ELF-1 (cell line): ENCODE measurements at regions not wholly inside any gene's neighbourhood (a gene's known extent, or its start where the extent isn't known, plus 50 kb on each side); places are given as distances from the start of the nearest gene placed in this dataset.
"Not testable (repeated sequence)": the region's sequence is repeated elsewhere in the genome, so short reads cannot be mapped to it uniquely, and the experiment has no call there.

Source experiments
- DNase-seq: peaks from one replicate; pipeline ENCODE4 v3.0.0-alpha.2; 2016; ENCODE audit warnings: low read depth, low spot score

DNA sequence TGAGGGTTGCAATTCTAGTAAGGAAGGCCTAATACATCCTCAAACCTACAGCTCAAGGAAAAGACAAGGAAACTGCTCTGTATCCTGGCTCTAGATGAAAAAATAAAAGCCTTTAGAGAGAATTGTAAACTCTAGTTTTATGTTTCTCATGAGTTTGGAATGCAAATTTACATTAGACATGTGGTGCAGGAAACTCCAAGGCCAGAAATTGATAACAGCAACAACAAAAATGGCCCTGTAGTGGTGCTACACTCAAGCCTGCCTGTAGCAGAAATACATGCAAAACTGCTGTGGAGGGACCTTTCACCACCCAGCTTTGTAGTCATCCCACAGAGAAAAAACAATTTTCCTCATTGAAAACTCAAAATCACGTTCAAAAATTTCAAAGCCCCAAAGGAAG, 546.7 kb upstream of the LRRN3 start:
- no peak for DNase-seq

DNA sequence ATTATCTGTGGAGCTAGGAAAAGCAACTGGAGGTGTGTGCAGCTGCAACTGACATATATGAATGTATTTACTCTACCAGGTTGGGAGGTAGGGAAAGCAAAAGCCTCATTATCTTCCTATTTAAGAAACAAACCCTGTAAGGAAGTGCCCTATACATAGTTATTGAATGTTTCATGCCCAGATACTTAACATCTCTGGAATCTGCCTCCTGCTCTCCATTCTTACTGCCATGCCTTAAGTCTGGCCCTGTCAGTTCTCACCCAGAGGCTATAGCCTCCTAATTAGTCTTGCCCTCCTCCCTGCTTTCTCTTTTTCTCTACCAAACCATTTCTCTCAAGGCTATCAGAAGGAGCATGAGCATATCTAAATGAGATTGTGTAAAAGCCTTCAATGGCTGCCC, 542.6 kb upstream of the LRRN3 start:
- DNase-seq = no peak

DNA sequence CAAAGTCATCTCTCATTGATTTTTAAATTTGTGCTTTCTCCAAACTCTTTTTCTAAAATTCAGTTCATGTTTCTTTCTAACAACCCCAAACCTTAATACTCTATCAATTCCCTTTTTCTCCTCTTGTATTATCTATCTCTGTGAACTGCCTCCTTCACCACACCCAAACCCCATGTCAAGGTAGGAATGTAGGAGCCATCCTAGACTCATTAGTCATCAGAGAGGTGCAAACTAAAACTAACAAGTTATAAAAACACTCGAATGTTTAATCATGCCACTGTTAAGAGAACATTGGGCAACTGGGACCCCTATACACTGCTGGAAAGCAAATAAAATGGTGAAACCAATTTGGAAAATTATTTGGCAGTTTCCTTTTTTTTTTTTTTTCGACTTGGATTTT, 533.8 kb upstream of the LRRN3 start:
- no peak for DNase-seq

DNA sequence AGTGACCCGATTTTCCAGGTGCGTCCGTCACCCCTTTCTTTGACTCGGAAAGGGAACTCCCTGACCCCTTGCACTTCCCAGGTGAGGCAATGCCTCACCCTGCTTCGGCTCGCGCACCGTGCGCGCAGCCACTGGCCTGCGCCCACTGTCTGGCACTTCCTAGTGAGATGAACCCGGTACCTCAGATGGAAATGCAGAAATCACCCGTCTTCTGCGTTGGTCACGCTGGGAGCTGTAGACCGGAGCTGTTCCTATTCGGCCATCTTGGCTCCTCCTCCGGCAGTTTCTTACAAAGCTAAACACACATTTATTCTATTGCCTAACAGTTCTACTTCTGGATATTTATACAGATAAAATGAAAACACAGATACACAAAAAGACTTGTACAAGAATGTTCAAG, 527.6 kb upstream of the LRRN3 start:
- not testable (repeated sequence) for DNase-seq

DNA sequence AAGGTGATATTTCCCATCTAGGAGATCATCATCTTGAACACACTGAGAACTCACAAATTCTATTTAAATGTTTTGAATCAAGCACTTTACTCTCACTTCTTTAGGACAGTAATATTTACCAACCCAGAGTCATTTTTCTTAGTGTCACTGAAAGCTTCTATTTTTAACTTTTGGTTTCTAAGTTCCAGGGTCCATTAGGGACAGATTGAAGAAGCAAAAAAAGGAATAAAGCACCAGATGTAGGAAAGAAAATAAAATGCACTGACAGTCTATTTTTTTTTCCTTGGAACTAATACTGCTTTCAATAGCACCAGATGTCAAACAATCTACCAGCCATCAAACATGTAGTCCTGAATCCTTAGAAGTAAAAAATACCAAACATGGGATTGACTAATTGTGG, 526.7 kb upstream of the LRRN3 start:
- DNase-seq = no peak

DNA sequence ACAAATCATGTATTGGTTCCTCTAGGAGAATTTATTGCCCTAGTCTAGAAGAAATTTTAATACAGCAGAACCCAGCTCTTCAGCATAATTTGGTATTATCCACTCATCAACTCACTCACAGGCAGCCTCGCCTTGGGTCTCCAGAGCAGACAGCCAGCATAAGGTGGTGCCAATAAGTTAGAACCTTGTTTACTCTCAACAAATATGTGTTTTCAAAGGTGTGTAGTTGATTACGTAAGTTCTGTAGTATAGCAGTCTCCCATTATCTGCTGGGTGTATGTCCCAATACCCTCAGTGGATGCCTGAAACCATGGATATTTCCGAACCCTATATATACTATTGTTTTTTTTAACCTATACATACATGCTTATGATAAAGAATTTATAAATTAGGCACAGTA, 522.5 kb upstream of the LRRN3 start:
- no peak for DNase-seq

DNA sequence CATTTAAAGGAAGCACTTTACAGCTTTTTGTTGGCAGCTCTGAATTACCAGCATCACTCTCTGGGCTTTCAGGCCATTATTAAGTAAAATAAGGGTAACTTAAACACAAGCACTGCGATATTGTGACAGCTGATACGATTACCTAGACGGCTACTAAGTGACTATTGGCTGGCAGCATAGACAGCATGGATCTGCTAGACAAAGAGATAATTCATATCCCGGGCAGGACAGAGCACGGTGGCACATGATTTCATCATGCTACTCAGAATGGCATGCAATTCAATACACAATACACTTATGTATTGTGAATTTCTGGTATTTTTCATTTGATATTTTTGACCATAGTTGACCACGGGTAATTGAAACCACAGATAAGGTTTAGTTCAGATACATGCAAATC, 522.0 kb upstream of the LRRN3 start:
- no peak for DNase-seq

DNA sequence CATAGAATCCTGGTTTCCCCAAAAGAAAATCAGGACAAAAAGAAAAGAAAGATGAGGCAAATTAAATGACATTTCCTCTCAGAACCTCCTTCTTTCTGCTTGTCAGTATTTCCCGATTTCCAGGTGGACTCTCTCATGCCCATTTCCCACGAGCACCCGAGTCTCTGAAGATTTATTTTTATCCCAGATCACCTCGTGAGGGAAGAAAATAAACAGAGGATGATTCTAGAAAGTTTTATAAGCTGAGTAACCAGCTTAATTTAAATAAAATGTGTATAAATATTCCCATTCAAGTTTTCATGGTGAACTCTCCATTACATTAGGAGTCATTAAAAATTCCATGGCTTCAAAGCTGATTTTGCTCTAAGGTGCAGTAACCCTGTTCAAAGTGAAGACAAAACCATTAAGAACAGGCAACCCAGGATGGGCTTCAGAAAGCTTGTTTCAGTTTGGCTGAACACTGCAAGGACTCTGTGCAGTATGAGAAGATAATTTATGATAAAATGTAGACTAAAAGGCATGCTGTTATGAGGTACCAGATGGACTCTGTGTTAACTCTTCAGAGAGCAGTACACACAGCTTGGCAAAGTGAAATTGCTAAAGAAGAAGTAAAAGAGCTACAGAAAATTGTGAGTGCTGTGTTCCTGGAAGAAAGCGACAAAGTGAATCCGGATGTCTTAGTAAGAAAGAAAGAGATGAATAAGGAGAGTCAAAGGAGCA, 521.3 kb upstream of the LRRN3 start:
- no peak for DNase-seq

DNA sequence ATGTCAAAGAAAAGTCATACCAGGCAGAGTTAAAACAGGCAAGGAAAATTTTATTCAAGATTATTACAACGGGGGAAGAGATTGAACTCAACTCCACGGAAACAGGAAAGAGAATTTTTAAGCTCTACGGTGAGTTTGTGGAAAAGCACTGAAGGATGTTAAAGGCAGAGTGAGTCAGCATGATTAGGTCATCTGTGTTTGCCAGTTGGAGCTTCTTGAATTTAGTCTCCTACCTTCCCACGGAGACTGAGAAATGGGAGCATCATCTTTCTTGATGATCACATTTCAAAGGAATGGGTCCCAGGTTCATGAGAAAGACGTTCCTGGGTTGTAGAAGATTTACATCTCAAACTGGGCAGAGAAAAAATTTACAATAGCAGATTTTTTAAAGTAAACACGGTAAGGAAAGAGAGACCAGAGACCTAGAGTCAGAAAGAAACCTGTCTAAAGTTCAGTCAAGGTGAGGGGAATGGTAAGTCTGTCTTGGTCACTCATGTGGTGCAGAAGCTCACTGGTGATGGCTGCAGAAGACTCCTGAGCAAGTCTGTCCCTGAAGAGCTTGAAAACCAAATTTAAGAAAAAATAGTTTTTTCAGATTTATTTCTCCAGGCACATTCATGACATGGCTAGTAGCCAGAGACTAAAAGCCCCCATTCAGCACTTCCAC, 516.9 kb upstream of the LRRN3 start:
- DNase-seq = no peak

DNA sequence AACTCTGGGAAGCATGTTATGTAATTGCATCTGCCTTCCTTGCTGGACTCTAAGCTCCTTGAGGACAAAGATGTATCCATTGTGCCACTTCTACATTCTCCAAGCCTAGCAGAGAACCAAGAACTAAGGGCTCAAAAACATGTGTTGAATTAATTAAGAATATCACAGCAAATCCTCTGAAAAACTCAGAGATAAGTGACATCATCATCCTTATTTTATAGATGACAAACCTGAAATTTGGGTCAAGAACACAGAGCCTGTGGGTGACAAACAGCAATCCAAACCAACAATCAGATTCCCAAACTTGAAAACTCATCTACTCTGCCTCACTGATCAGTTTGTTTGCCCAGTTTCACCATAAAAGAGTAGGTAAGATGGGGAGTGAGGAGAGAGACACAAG, 503.6 kb upstream of the LRRN3 start:
- no peak for DNase-seq

DNA sequence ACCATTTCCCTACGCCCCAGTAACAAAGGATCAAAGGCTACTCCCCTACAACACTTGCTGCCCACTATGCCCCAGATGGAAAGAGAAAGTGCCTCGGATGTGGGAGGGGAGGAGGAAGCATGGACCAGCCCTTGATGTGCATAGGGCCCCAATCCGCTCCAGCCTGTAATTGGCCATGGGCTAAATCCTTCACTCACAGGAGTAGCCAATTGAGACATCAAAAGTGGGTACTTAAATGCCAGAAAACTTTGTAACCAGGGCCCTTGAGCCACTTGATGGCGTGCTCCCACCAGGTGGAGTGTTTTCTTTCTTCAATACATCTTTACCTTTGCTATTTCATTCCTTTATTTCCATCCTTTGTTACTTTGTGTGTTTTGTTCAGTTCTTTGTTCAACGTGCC, 500.5 kb upstream of the LRRN3 start:
- peak; percentile 49 for DNase-seq

DNA sequence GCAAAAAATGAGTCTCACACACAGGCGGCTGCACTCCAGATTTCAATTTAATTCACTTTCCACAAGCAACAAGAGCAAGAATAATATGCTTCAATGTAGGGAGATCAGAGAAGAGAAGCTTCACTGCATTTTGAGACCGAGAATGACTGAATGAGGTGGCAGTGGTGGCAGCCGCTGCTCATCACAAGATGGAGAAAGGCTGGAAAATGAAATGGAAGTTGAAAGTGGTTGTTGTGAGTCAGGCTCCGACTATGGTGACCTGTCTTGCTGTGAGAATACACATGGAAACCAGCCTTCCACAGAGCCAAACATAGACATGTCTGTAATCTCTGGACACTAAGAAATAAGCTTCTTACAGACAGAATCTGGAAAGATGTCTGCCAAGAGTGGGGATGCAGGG, 499.6 kb upstream of the LRRN3 start:
- no peak for DNase-seq

DNA sequence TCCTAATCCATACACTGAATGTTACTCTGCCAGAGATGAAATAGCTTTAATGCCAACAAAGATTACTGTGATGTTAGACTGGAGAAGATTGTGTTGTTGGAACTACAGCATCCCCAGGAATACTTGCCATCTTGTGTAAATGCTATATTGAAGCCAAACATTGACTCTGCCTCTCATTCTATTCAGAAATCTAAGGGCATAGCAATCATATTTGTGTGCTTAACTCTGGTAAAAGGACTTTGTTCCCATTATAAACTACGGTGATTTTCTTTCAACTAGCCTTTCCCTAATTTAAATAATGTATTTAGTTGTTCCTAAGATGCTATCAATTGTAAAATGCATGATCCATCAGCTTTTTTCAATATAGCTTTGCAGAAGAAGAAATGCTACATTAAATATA, 498.4 kb upstream of the LRRN3 start:
- no peak for DNase-seq

DNA sequence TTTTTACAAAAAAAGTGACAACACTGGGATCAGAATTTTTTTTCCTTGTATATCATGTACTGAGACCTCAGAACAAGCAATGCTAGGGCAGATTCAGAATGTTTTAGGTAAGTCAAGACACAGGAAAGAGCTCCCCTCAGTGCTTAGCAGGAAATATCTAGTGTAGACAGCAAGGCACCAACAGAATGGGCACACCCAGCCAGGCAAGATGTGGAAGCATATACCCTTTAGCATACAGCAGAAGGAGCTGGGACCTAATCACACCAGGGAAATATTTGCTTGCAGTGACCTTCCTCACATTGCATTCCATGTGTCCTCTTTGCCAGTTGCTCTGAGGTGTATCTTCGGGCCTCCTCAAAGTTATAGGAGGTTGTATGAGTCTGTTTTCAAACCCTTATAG, 497.6 kb upstream of the LRRN3 start:
- DNase-seq = no peak

DNA sequence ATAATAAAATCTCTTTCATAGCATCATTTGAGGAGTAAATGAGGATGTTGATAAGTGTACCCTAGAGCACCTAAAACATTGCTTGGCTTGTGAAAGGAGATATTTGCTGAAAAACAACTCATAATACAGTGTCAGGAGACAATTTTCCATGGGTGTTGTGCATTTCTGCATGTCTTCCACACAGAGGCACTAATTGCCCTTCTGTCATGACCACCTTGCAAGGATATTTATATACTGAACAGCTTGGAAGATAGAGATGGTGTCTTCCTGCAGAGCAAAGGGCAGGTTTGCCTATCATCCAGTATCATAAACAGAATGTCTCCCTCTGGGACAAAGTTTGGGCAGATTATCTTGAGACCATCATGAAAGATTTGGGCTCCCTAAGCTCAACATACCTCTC, 495.2 kb upstream of the LRRN3 start:
- DNase-seq = no peak

DNA sequence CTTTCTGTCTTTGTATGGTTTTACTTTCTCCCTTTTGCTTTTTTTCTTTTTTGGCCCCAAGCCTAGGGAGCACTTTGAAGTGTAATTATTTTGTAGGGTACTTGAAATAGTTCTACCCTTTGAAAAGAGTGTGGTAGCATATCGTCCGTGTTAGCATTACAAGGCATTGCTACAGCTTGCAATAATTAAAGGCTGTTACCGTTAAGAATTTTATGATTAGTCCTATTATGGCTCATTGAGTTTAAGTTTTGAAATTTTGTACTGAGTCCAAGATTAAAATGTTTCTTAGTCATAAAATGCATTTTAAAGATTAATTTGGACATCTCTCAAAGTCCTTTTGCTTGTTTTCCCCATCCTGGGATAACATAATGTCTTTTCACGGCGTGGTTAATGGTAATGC, 490.0 kb upstream of the LRRN3 start:
- DNase-seq = no peak

DNA sequence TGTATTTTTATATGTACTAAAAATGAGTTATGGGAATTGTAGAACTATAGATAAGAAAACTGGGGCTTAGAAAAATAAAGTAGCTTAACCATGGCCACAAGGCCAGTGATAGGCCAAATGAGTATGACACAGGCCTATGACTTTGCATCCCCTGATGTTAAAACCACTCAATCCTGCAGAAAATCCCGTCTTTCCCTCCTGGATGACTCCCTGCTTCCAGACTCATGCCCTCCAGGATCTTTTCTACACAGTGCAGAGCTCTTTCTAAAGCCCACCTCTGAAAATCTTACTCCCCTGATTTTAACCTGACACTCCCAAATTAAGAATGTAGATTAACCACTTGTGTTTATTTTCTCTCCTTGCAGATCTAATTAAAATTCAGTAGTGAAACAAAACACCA, 489.2 kb upstream of the LRRN3 start:
- DNase-seq = no peak

DNA sequence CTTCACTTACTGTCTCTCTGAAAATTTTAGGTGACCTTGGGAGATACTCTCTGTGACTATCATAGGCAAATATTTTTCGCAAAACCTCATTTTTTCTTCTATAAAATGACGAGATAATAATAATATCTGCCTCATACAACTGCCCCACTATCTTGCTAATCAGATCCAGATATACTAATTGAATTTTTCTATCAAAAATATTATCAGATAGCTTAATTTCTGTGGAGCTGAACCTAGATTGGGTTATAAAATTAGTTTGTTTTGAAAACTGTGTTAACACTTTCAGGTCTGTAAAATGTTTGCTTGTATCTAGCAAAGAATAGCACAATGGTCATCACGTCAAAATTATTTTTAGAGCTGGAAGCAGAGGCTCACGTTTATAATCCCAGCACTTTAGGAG, 486.7 kb upstream of the LRRN3 start:
- no peak for DNase-seq

DNA sequence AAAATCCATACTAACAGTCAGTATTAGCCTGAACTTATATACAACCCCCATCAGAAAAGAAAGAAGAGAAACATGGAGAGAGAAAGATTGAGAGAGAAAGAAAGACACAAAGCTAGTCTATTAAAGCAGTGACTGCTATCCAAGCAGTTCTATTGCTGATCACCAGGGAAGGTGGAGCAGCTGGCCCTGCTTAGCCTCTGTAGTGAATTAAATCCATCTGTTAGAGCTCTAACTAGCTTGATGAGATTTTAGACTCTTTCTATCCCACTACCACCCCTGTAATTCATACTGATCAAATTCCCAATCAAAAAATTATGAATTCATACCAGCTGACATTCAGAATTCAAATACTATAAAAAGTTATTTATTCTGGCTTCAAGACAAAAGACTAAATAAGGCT, 486.0 kb upstream of the LRRN3 start:
- DNase-seq = no peak

DNA sequence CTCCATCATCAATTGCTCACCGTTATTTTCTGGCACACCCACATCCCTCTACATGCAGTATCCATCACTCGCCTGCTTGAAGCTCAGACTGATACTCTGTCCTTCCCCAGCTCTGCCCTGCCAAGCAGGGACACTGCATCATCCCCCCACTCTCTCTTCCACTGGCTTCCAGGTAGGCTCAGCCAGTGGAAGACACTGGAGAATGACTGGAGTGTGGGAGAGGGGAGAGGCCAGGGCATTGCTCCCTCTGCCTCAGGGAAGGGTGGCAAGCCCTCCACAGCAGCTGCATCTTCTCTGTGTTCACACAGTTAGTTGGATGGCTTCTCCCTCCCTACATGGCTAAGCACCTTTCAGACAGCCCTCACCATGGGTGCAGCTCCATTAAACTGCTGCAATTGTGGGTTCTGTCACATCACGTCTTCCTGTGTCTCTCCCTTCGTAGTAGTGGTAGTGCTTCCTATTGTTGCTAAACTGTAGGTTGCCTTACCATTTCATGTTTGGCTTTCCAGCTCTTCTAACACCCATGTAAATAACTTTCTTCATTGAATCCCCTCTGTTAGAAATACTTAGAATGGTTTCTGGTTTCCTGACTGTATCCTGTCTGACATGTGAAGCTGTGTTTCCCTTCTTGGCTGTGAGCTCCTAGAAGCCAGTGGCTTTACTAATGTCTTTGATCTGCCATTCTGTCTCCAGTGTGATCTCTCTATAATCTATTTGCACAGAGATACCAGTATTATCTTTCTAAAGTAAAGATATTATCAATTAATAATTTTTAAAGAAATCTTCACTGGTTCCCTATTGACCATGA, 483.7 kb upstream of the LRRN3 start:
- DNase-seq = no peak

DNA sequence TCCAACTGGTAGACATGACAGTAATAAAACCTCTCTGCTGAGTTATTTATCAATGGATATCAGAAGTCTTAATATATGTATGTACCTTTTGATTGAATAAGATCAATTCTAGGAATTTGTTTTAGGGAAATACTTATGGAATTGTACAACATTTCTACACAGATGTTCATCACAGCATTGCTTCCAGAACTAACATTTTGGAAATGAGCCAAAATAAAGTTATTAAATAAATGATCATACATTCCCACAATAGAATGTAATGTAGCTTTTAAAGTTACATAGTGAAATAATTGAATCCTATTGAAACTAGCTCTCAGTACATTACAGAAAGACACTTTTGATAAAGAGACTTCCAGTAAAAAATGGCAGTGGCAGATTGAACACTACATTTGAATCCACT, 481.6 kb upstream of the LRRN3 start:
- DNase-seq = no peak

DNA sequence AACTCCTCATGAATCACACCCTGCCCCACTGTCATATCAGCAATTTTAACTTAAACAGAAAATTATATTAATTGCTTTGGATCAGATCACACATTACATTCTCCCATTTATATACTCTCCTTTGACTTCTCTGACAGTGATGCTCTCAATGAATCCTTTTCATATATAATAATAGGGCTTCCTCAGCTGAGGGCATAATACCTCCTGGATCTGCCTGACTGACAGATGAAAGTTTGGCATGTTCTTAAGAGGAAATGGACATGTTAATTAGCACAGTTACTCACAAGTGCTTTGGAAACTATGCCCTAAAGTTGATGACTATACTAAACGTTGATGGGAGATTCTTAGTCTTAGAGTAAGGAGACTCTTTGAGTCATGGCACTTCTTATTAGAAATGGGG, 478.2 kb upstream of the LRRN3 start:
- DNase-seq = no peak
